HG03457 (cell line): ENCODE measurements at regions not wholly inside any gene's neighbourhood (a gene's known extent, or its start where the extent isn't known, plus 50 kb on each side); places are given as distances from the start of the nearest gene placed in this dataset.

Source experiments
- ATAC-seq: cut with Tn5 transposase; IDR thresholded peaks from one replicate; pipeline ENCODE4 v1.9.1; 2021; ENCODE audit warnings: moderate number of reproducible peaks; ENCODE audit not compliant: unreplicated experiment

GRCh38 chr1:87715471-87715870 is 386.8 kb downstream of the LMO4 start:
- no peak for ATAC-seq

- ATAC-seq, result no peak
Observed at GRCh38 chr1:87717157-87717670, 388.5 kb downstream of the LMO4 start.

GRCh38 chr1:87718241-87718950 is 389.7 kb downstream of the LMO4 start:
- no peak for ATAC-seq

- no peak for ATAC-seq
Observed at GRCh38 chr1:87719658-87720057, 391.0 kb downstream of the LMO4 start.

GRCh38 chr1:87720561-87720960 is 391.9 kb downstream of the LMO4 start:
- ATAC-seq, result no peak

- no peak for ATAC-seq
Observed at GRCh38 chr1:87723193-87723592, 394.5 kb downstream of the LMO4 start.

- ATAC-seq, result no peak
Observed at GRCh38 chr1:87728169-87728568, 399.5 kb downstream of the LMO4 start.

GRCh38 chr1:87730274-87731216 is 401.9 kb downstream of the LMO4 start:
- no peak for ATAC-seq

- ATAC-seq, result no peak
Observed at GRCh38 chr1:87733386-87733785, 404.7 kb downstream of the LMO4 start.

- ATAC-seq, result no peak
Observed at GRCh38 chr1:87735750-87736149, 407.1 kb downstream of the LMO4 start.

GRCh38 chr1:87739141-87739540 is 410.5 kb downstream of the LMO4 start:
- no peak for ATAC-seq

- ATAC-seq, result no peak
Observed at GRCh38 chr1:87739704-87740103, 411.0 kb downstream of the LMO4 start.

- ATAC-seq, result no peak
Observed at GRCh38 chr1:87743256-87743655, 414.6 kb downstream of the LMO4 start.

- no peak for ATAC-seq
Observed at GRCh38 chr1:87744056-87744455, 415.4 kb downstream of the LMO4 start.

- no peak for ATAC-seq
Observed at GRCh38 chr1:87744763-87745162, 416.1 kb downstream of the LMO4 start.

GRCh38 chr1:87753366-87753765 is 424.7 kb downstream of the LMO4 start:
- no peak for ATAC-seq

- no peak for ATAC-seq
Observed at GRCh38 chr1:87754139-87754538, 425.5 kb downstream of the LMO4 start.

- no peak for ATAC-seq
Observed at GRCh38 chr1:87757676-87758075, 429.0 kb downstream of the LMO4 start.

- no peak for ATAC-seq
Observed at GRCh38 chr1:87759421-87760087, 430.9 kb downstream of the LMO4 start.

GRCh38 chr1:87760155-87760554 is 431.5 kb downstream of the LMO4 start:
- no peak for ATAC-seq

GRCh38 chr1:87760654-87761053 is 432.0 kb downstream of the LMO4 start:
- no peak for ATAC-seq
